Kidney (tissue), 13 donors: ENCODE measurements at regions not wholly inside any gene's neighbourhood (a gene's known extent, or its start where the extent isn't known, plus 50 kb on each side); places are given as distances from the start of the nearest gene placed in this dataset.

Experiments used
- DNase-seq, 5 donors: peaks; one replicate each; pipeline ENCODE4 v3.0.0-alpha.2; 2013 to 2020
- FAIRE-seq: peaks from 2 replicates; lab custom pipeline; 2012; peaks lifted over from hg19 to GRCh38; lab: Jason Lieb, UNC
- H3K27ac ChIP-seq, 2 donors: one replicate each; pipeline ENCODE4 v1.7.0; 2013; ENCODE audit warnings: low read depth in 2 of 2, low read length in 2 of 2, inconsistent platforms in 1 of 2
- H3K27me3 ChIP-seq: one replicate; pipeline ENCODE4 v1.7.1; 2013; ENCODE audit warnings: low read length, inconsistent platforms; ENCODE audit not compliant: control insufficient read depth, insufficient read depth
- H3K36me3 ChIP-seq, 3 donors: one replicate each; pipeline versions ENCODE4 v1.7.0 to v1.7.1; 2013; ENCODE audit warnings: low read length in 3 of 3, control low read depth in 1 of 3, inconsistent platforms in 1 of 3; ENCODE audit not compliant: insufficient read depth in 3 of 3, control insufficient read depth in 2 of 3
- H3K4me1 ChIP-seq, 3 donors: one replicate each; pipeline versions ENCODE4 v1.7.0 to v1.7.1; 2013; ENCODE audit warnings: low read length in 3 of 3, inconsistent platforms in 1 of 3, low read depth in 1 of 3; ENCODE audit not compliant: control insufficient read depth in 2 of 3, insufficient read depth in 2 of 3
- H3K4me3 ChIP-seq, 3 donors: one replicate each; pipeline versions ENCODE4 v1.7.0 to v1.8.1; 2013; ENCODE audit warnings: low read length in 3 of 3, control low read depth in 1 of 3, inconsistent platforms in 1 of 3
- H3K9ac ChIP-seq, 3 donors: one replicate each; pipeline versions ENCODE4 v1.7.0 to v1.7.1; 2013; ENCODE audit warnings: low read length in 3 of 3, control low read depth in 1 of 3, inconsistent platforms in 1 of 3
- H3K9me3 ChIP-seq, 3 donors: one replicate each; pipeline versions ENCODE4 v1.7.0 to v1.7.1; 2013; ENCODE audit warnings: low read length in 3 of 3, control low read depth in 1 of 3, inconsistent platforms in 1 of 3; ENCODE audit not compliant: control insufficient read depth in 2 of 3, insufficient read depth in 1 of 3
- intact Hi-C: fragments of 100-400 bp; cut with DNase I; formaldehyde crosslinking; loops from one replicate; pipeline ENCODE4 v1.11.1; 2022
- TF ChIP-seq, protein P1 (sequence below): IDR thresholded peaks from 3 replicates; pipeline ENCODE4 v1.5.1; 2012; ENCODE audit warnings: mild to moderate bottlenecking, moderate library complexity, borderline replicate concordance; ENCODE audit not compliant: insufficient read depth; ENCODE audit errors: extremely low read depth
- donor health status: control.
- donor health status: control.
- donor health status: control.
- donor health status: control.
- donor health status: control.
- donor health status: DM: yes; HTN: yes; CAD: no.
- donor health status: Normal renal cell carcinoma (clear cell type).

DNA sequence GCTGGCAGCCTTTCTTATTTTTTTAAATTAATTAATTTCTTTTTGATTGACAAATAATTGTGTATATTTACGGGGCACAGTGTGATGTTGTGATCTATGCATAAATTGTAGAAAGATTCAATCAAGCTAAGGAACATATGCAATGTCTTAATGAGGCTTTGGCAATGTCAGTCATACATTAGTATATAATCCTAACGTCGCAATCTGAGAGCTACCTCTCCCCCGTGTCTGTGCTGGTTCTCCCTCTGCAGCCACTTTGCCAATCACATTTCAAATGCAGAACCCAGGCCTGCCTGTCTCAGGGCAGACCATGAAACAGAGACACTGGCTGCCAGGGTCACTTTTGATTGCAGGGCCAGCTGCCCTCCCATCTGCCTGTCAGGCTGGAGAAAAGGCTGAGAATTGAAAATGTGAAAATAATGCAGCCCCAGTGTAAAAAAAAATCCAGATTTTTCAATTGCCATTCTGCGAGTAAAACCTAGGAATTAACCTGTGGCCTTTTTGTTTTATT is 56.3 kb downstream of the SLC24A2 start:
- no peaks in the 10 kb centered on the region for H3K9me3 ChIP-seq
- intact Hi-C loops, result no loop called here
- FAIRE-seq (no peak), DNase-seq (no peak)
- no peaks in the 10 kb centered on the region for H3K4me1 ChIP-seq
- no peaks in the 10 kb centered on the region for H3K27me3 ChIP-seq
- no peak overlapping the region for H3K4me3 ChIP-seq
- no peak overlapping the region for H3K27ac ChIP-seq
- no peaks in the 10 kb centered on the region for H3K36me3 ChIP-seq
- TF ChIP-seq, protein P1, sequence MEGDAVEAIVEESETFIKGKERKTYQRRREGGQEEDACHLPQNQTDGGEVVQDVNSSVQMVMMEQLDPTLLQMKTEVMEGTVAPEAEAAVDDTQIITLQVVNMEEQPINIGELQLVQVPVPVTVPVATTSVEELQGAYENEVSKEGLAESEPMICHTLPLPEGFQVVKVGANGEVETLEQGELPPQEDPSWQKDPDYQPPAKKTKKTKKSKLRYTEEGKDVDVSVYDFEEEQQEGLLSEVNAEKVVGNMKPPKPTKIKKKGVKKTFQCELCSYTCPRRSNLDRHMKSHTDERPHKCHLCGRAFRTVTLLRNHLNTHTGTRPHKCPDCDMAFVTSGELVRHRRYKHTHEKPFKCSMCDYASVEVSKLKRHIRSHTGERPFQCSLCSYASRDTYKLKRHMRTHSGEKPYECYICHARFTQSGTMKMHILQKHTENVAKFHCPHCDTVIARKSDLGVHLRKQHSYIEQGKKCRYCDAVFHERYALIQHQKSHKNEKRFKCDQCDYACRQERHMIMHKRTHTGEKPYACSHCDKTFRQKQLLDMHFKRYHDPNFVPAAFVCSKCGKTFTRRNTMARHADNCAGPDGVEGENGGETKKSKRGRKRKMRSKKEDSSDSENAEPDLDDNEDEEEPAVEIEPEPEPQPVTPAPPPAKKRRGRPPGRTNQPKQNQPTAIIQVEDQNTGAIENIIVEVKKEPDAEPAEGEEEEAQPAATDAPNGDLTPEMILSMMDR, result no peak
- no peak overlapping the region for H3K9ac ChIP-seq

DNA sequence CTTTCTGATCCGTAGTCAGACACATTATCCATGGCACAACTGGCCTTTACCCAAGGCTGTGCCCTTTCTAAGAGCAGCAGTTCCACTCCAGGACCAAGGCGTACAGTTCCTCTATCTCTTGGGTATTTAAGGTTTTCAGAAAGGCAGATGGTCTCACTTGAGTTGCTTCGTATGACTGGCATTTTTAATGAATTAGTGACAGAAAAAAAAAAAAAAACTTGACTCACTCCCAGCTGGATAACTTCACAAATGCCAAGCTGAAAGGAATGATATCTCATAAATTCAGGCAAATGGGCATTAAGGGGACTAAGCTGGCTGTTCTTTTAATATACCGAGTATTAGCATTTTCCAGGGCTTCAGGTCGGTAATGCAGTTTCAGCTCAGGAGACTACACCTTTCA is 60.7 kb downstream of the SLC24A2 start:
- H3K4me1 ChIP-seq, result no peaks in the 10 kb centered on the region
- no peak overlapping the region for H3K4me3 ChIP-seq
- H3K27me3 ChIP-seq, result no peaks in the 10 kb centered on the region
- TF ChIP-seq, protein P1, result no peak
- intact Hi-C loops, result no loop called here
- FAIRE-seq (no peak), DNase-seq (no peak)
- H3K9ac ChIP-seq, result no peak overlapping the region
- no peak overlapping the region for H3K27ac ChIP-seq
- no peaks in the 10 kb centered on the region for H3K9me3 ChIP-seq
- H3K36me3 ChIP-seq, result no peaks in the 10 kb centered on the region

GRCh38 chr9:19725970-19726369 is 62.9 kb downstream of the SLC24A2 start:
- no peak for FAIRE-seq
- H3K9me3 ChIP-seq, result no peaks in the 10 kb centered on the region
- no peak for DNase-seq
- H3K36me3 ChIP-seq, result no peaks in the 10 kb centered on the region
- H3K4me1 ChIP-seq, result no peaks in the 10 kb centered on the region
- no peaks in the 10 kb centered on the region for H3K27me3 ChIP-seq
- intact Hi-C loops, result no loop called here
- H3K4me3 ChIP-seq, result no peak overlapping the region
- H3K9ac ChIP-seq, result no peak overlapping the region
- no peak overlapping the region for H3K27ac ChIP-seq
- TF ChIP-seq, protein P1, result no peak

- Histone ChIP-seq H3K9me3 (no peaks in the 10 kb centered on the region), H3K9ac (no peak overlapping the region), H3K27me3 (no peaks in the 10 kb centered on the region), H3K36me3 (no peaks in the 10 kb centered on the region), H3K4me1 (no peaks in the 10 kb centered on the region), H3K4me3 (no peak overlapping the region), H3K27ac (no peak overlapping the region)
- FAIRE-seq (no peak), DNase-seq (peak in 3 of 5 donors; percentile 26 to 83 (median 81))
- intact Hi-C loops, result no loop called here
- TF ChIP-seq, protein P1, result no peak
Measured at GRCh38 chr9:19720377-19720776, 68.5 kb downstream of the SLC24A2 start.
